ENCODE measurements at regions not wholly inside any gene's neighbourhood (a gene's known extent, or its start where the extent isn't known, plus 50 kb on each side); places are given as distances from the start of the nearest gene placed in this dataset.

DNA sequence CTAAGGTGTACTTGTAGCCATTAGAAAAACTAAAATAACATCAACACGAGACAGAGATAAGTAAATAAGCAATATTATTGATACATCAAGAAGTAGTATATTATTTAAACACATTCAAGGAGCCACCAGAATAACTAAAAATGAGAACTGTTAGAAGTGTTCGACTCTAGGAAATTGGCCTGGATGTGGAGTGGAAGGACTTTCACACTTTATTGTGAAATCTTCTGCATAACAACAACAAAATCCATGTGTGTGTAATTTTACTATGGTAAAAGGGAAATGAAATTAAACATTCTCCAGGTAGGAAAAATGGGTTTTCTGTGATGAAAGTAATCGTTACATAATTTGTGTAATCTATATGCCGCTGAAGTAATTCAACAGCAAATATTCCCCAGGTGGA is 96.3 kb upstream of the RNF152 start:
- DNase-seq: no peak

DNA sequence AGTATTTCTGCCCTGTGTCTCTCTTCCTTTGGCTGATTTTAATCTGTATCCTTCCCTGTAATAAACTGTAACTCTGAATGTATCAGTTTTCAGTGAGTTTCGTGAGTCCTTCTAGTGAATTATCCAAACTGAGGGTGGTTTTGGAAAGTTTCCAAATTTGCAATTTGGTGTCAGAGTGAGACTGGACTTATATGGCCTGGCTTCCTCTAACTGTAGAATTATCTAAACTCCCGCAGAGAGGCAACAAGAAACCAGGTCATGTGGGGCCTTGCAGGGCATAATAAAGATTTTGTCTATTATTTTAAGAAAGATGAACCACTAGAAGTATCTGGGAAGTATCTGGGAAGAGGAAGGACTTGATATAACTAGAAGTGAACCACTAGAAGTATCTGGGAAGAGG is 95.3 kb upstream of the RNF152 start:
- no peak for DNase-seq

DNA sequence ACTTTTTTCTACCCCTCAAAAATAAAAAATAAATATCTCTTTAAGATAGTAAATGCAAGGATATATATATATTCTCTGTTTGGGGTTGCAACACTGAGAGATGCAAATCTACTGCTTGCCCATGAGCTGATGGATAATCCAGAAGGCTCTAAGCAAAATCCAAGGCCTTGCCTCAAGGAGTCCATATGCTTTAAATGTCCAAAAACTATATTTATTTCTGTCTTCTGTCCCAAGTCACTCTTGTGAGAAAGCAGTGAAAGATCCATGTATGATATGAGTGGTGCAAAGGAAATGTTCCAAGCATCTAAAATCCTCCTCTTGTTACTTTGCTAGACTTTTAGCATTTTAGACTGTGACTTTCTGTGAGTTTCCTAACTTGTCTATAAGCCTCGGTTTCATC is 92.9 kb upstream of the RNF152 start:
- no peak for DNase-seq

DNA sequence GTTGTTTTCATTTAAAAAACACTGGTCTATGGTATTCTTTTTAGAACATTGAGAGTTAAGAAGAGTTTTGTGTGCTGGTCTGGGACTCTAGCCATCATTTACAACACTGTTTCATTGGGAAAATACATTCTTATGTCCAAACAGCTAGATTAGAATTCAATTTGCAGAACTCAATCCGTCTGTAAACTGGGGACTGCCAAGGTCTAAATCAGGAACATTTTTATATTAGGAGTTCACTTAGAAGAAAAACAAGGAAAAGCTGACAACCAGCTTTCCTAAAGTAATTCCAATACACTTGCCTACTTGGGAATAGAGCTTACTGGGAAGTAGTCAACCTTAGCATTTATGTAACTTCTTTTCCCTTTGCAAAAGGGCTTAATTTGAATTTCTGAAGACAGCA is 91.5 kb upstream of the RNF152 start:
- DNase-seq: no peak

DNA sequence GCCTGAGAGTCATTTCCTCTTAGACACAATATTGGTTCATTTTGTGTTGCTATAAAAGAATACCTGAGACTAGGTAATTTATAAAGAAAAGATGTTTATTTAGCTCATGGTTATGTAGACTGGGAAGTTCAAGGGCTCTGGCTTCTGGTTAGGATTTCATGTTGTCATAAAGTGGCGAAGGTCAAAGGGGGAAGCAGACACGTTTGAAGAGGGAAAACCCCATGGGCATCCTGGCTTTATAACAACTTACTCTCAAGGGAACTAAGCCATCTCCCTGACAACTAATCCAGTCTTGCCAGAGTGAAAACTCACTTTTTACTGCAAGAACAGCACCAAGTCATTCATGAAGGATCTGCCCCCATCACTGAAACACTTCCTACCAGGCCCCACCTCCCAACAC is 89.7 kb upstream of the RNF152 start:
- DNase-seq: no peak

DNA sequence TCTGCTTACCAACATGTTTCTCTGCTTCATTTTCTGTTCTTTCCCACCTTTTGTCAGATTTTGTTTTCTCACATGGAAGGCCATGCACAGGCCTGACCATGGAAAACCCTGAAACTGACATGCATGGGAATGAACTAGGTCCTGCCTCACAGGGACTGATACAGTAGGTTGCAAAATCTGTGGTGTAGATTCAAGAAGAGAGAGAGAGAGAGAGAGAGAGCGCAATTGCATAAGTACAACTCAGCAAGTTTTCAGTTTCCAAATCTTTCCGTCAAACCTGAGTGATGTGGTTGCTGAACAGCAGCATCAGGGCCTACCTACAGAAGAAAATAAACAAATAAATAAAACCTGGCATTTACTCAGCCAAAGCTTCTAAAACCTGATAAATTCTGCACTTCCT is 87.5 kb upstream of the RNF152 start:
- DNase-seq: no peak

DNA sequence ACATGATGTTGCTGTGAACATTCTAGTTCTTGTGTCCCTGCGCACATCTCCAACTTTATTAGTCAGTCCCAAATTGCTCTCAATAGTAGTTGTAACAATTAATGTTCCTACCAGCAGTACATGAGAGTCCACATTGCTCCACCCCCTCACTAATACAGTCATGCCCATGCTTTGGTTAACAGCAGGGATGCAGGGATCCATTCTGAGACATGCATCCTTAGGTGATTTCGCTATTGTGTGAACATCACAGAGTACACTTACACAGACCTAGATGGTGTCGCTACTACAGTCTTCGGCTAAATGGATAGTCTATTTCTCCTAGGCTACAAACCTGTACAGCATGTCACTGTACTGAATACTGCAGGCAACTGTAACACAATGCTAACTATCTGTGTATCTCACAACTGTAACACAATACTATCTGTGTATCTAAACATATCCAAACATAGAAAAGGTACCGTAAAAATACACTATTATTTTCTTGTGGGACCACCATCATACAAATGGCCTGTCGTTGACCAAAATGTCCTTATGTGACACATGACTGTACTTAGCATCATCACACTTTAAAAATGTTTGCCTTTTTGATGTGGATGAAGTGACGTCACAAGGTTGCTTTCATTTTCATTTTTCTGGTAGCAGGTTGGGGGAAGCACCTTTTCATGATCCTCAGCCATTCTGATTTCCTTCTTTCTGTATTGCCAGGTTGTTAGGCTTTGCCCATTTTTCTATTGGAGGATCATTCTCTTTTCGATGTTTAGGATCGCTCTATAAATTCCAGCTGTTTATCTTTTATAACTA is 82.9 kb upstream of the RNF152 start:
- DNase-seq: no peak

DNA sequence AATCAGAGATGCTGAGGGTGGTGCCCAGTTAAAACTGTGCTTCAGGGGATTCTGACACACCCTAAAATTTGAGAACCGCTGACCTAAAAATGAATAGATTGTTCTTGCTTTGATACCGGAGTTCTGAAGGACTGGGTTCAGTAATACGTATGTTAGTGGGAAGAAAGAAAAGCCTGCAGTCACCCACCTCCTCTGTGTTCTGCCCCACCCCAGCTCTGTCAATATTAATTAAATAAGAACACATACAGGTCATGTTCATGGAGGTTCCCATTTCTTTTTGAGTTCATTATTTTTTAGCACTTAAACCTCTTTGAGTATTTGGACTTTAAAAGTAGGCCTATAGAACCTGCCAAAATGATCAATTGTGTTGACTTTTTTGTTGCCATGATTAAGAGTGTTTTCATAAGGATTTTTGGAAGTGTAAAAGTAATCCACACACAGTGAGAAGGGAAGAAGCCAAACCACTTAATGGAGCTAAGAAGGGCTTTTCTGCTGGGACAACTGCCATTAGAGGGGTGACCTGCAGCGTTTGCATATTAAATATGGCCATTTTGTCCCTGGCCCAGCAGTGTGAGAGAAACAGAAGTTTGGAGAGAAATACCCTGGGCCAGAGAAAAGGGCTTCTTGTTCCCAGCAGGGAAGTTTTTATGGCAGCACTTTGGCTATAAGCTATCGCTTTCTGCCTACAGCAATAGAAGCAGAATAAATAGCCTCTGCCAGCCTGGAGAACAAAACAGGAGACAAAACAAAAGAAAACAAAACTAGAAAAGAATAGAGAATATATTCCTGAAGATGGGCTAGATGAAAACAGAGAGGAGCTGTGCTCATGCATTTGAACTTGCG is 80.7 kb upstream of the RNF152 start:
- DNase-seq: no peak

DNA sequence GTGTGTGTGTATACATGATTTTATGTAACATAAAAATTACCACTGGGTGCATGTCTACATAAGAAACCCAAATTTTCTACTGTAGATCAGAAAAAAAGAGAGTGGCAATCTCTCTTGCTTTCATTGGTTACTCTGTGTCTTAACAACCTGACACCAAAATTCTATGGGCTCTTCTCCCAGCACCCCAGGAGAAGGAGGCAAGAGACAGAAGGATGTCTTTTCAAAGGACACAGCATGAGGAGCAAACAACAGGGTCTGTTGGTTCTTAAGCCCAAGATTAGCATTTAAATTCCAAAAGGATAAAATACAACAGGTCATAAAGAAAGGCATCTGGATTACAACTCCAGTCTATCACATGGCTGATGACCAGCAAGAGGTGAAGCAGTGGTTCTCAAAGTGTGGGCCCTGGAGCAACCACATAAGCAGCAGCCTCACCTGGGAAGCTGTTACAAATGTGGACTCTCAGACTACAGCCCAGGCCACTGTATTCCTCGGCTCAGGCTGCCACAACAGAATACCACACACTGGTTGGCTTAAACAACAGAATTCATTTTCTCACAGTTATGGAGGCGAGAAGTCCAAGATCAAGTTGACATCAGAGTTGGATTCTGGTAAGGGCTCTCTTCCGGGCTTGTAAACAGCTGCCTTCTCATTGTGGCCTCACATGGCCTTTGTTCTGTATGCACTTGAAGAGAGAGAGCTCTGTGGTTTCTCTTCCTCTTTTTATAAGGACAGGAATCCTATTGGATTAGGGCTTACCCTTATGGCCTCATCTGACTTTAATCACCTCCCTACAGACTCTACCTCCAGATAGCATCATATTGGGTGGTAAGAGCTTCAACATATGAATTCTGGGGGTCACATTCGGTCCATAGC is 79.8 kb upstream of the RNF152 start:
- DNase-seq: peak; percentile 19

DNA sequence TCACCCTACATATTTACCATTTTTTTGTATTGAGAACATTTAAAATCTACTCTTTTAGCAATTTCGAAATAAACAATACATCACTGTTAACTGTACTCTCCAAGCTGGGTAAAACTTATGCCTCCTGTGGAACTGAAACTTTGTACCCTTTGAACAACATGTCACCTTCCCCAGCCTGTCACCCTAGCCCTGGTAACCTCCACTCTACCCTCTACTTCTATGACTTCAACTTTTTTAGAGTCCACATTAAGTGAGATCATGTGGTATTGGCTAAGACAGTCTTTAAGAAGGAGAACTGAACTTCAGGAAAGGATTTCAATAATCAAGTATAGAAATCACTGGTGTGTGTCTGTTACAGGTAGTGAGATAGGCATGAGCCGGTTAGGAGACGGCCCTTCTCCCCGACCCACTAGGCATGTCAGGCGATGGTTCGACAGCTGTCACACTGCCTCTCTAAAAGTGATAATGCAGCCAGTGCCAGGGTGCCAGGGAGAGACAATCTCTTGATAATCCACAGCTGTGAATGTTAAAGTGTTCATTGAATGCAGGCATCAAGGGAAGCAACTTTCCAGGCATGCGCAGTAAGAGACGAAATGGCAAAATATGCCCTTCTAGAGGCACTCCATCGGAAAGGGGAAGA is 74.6 kb upstream of the RNF152 start:
- DNase-seq: no peak

DNA sequence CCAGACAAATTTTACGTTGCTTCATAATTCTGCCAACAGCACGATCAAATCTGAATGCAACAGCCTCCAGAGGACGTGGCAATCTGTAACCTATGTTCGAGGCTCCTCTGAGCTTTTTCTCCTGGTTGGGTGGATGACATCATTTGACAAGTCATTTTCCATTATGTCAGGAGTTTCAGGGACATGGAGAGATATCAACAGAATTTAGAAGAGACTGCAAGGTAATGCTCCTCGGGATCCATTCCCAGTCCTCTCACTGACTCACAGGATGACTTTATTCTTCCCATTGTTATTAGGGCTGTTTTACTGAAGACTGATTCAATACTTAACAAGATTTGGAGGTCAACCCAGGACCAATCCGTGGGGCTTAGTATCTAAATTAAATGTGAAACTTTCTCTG is 72.5 kb upstream of the RNF152 start:
- no peak for DNase-seq

DNA sequence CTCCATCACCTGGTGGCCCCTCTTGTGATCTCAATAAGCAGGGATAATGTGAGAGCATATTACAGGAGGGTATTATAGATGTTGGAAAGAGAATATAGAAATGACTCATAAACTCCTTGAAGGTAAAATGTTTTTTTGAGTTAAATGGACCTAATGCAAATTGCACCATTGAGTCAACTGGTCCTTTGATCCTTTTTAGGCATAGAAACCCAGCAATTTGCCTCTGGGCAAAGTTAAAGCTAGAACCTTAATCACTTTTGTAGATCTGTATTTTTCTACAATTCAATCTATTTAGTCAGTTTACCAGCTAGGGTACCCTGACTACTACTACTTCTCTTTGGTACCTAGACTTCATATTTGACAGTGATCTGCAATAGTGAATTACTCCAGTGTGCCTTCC is 71.8 kb upstream of the RNF152 start:
- no peak for DNase-seq

DNA sequence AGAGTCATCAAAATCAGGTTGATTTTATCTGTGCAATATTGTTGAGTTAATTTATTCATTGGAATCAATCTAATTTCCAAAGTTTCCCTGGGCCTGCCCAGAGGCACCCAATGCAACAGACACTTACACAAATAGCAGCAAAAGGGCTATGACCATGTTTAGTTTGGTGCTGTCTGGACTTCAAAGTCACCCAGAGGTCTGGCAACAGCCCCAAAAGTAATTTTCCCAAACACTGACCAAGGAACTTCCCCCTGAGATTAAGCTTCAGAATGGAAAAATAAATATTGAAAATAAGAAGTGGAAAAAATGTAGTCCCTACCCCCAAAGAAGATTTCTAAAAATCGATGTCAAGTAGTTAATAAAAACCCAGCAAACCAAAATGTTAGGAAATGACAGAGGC is 70.9 kb upstream of the RNF152 start:
- no peak for DNase-seq

DNA sequence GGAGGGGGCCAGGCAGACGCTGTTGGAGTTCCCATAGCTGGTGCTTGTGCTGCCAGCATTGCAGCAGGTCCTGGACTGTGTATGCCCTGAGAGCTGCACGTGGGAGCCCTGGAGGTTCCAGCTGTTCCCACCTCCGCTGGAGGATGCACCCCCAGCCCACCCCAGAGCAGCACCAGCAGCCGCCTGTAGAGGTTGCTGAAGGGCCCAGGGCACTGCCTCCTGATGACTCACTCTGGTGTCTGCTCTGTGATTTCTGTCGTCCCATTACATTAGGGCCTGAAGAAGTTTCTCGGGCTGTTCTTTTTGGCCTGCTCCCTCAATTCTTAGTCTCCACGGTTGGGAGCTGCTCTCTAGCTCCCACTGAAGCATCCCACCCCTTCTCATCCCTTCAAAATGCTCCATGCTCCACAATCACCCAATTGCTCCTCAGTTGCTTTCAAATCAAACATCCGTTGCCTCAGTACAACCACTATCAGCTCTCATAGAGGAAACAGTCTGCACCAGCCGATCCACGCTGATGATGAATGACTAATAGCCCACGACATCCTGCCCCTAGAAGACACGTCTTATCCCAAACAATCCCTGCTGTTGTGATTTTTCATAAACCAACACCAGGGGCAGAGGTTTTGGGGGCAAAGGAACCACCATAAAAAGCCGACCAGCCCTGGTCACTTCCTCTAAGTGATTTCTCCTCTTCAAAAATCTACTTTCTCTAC is 65.2 kb upstream of the RNF152 start:
- DNase-seq: no peak

DNA sequence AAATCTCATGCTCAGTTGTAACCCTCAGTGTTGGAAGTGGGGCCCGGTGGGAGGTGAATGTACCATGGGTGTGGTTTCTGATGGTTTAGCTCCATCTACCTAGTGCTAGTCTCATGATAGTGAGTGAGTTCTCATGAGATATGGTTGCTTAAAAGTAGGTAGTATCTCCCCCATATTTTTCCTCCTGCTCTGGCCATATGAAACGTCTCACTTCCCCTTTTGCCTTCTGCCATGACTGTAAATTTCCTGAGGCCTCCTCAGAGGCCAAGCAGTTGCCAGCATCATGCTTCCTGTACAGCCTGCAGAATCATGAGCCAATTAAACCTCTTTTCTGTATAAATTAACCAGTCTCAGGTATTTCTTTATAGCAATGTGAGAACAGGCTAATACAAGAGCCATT is 62.8 kb upstream of the RNF152 start:
- no peak for DNase-seq

DNA sequence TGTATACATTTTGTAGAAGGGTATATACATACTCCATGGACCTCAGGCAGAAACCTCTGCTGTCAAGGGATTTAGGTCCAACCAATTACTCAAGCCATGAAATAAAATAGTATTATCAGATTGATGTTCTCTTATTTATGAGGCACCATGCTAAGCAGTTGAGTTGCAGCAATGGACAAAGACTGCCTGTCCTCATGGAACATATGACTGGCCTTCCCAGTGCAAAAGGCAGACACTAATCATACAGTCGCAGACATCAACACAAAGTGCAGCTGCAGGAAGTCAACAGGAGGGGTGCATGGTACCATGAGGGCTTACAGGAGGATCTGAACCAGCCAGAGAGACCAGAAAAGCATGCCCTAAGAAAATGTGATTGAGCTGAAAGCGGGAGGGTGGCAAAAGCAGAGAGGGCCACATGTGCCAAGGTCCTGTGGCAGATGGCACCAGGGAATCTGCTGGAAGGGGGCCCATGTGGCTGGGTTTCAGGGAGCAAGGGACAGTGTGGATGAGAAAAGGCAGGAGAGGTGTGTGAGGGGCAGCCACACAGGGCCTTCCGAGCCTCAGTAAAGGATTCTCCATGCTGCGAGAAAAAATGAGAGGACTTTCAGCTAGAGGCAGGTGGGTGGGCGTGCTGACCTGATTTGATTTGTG is 61.4 kb upstream of the RNF152 start:
- DNase-seq: no peak

DNA sequence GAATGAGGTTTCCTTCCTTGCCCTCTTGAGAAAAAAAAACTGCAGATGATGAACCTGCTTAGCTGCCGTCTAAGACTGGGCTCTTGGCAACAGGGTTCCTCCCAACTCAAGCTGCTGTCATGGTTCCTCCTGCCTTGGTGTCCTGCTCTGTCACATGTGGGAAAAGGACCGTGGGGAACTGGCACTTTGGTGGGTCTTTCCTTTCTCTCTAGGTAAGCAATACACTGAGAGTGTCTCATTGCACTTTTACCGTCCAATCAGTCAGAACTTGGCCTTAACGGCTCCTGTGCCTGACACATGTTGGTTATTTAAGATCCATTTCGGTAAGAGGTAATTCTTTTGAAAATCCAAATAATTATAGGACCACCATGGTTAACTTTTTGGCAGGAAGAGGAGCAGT is 60.8 kb upstream of the RNF152 start:
- no peak for DNase-seq

DNA sequence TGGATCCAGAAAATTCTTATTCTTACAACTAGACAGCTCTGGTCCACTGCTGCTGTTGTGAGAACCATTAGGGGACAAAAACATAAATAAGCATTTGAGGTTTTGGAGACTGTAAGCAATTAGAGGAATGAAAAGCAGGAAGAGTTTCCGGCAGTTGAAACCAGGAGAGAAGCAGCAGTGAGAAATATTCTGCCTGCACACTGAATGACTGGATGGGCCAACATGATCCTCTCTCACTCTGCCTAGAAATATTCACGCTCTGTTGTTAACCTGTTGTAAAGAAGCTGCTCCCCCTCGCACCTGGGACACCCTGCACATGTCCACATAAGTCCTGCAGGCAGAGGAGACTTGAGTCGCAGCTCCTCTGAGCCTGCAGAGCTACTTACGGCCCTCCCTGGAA is 60.4 kb upstream of the RNF152 start:
- no peak for DNase-seq

DNA sequence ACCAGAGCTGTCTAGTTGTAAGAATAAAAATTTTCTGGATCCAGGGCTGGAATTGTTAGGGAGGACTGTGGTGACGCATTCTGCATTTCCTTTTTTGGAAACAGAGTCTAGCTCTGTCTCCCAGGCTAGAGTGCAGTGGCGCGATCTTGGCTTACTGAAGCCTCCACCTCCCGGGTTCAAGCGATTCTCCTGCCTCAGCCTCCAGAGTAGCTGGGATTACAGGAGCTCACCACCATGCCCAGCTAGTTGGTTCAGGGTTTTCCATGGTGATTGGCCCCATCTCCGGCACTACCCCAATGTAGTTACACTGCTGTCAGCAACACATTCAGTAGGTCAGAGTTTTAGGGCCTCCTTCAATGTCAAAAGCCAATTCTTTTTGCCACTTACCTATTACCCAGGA is 58.6 kb upstream of the RNF152 start:
- DNase-seq: no peak

DNA sequence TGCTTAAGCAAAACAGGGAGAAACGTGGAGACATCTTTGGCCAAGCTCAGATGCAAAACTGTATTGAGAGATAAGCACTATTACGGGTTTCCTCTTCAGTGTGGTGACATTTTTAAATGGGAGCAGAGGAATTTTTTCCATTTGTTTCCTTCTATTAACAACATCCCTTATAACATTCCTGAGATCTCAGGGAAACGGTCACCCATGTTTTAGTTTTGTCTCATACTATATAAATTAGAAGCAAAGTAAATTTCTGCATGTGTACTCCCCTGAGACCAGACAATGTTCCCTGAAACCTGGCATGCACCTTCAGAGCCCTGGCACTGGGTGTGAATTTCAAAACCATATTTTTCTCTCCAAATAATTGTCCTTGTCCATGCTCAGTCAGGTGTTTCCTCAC is 57.6 kb upstream of the RNF152 start:
- DNase-seq: no peak

DNA sequence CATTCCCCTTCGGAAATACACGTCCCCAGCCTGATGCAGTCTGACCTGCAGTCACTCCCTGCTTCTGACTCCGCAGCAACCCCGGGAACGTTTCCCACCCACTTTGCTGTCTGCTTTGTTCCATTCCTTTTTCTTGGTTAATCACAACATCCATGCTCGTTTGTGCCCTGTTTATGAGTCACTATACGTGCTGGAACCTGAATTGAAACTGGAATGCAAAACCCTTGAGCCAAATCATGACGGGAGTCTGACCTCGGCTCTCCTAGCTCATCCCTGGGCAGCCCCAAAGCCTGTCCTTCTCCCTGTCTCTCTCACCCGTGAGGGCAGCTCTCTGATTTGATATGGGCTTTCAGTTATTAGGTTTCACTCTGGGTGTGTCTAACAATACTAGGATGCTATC is 57.1 kb upstream of the RNF152 start:
- DNase-seq: no peak
